Fibroblast of lung (primary cell): ENCODE measurements at regions not wholly inside any gene's neighbourhood (a gene's known extent, or its start where the extent isn't known, plus 50 kb on each side); places are given as distances from the start of the nearest gene placed in this dataset.
"Not testable (repeated sequence)": the region's sequence is repeated elsewhere in the genome, so short reads cannot be mapped to it uniquely, and the experiment has no call there.

Source experiments
- DNase-seq, 2 donors: peaks; one replicate each; pipeline versions ENCODE4 v3.0.0 to v3.0.0-alpha.2; 2010; ENCODE audit warnings: low read depth in 2 of 2
- H2AFZ ChIP-seq: 2 replicates; pipeline ENCODE4 v1.5.1; 2012; ENCODE audit warnings: low read length, control low read depth, inconsistent platforms
- H3K27ac ChIP-seq: 2 replicates; pipeline ENCODE4 v1.5.1; 2011; ENCODE audit warnings: low read length, control low read depth; ENCODE audit not compliant: insufficient read depth
- H3K27me3 ChIP-seq: 2 replicates; pipeline ENCODE4 v1.5.1; 2011; ENCODE audit warnings: mild to moderate bottlenecking, low read length; ENCODE audit not compliant: control insufficient read depth, insufficient read depth
- H3K36me3 ChIP-seq: 2 replicates; pipeline ENCODE4 v1.5.1; 2011; ENCODE audit warnings: low read length; ENCODE audit not compliant: control insufficient read depth, insufficient read depth
- H3K4me1 ChIP-seq: 2 replicates; pipeline ENCODE4 v1.5.1; 2011; ENCODE audit warnings: low read length; ENCODE audit not compliant: control insufficient read depth, insufficient read depth; ENCODE audit errors: extremely low read depth
- H3K4me2 ChIP-seq: 2 replicates; pipeline ENCODE4 v1.5.1; 2011; ENCODE audit warnings: low read length, control low read depth; ENCODE audit not compliant: insufficient read depth; ENCODE audit errors: extremely low read depth
- H3K4me3 ChIP-seq, 4 experiments: fragments of 200-600 bp in 1 of 4; sonication (generic) in 1 of 4; replicated peaks in 1 of 4; 2 replicates each; pipeline ENCODE4 v1.5.1; 2011 to 2016; ENCODE audit warnings: low read length in 4 of 4, low read depth in 3 of 4, mild to moderate bottlenecking in 3 of 4, control low read depth in 2 of 4, inconsistent platforms in 1 of 4, mixed read lengths in 1 of 4; ENCODE audit not compliant: insufficient read depth in 1 of 4; ENCODE audit errors: control extremely low read depth in 1 of 4
- H3K79me2 ChIP-seq: 2 replicates; pipeline ENCODE4 v1.5.1; 2012; ENCODE audit warnings: mild to moderate bottlenecking, low read length, inconsistent platforms; ENCODE audit not compliant: control insufficient read depth, insufficient read depth
- H3K9ac ChIP-seq: 2 replicates; pipeline ENCODE4 v1.5.1; 2011; ENCODE audit warnings: mild to moderate bottlenecking, low read length, control low read depth; ENCODE audit not compliant: insufficient read depth
- H3K9me3 ChIP-seq: 2 replicates; pipeline ENCODE4 v1.5.1; 2012; ENCODE audit warnings: low read depth, low read length; ENCODE audit not compliant: control insufficient read depth, insufficient read depth
- H4K20me1 ChIP-seq: 2 replicates; pipeline ENCODE4 v1.5.1; 2011; ENCODE audit warnings: low read length; ENCODE audit not compliant: control insufficient read depth, insufficient read depth; ENCODE audit errors: extremely low read depth
- EZH2 ChIP-seq: IDR thresholded peaks from 2 replicates; pipeline ENCODE4 v1.5.1; 2012; ENCODE audit warnings: low read length, control low read depth, mild to moderate bottlenecking; ENCODE audit errors: missing control alignments
- TF ChIP-seq, protein P1 (sequence below), 2 donors: IDR thresholded peaks in 1 of 2; conservative IDR thresholded peaks in 1 of 2; 1 replicate in 1 of 2; 2 replicates in 1 of 2; pipeline ENCODE4 v1.5.1; 2011 to 2012; ENCODE audit warnings: low read length in 2 of 2, control low read depth in 1 of 2, inconsistent platforms in 1 of 2, low read depth in 1 of 2, mild to moderate bottlenecking in 1 of 2

DNA sequence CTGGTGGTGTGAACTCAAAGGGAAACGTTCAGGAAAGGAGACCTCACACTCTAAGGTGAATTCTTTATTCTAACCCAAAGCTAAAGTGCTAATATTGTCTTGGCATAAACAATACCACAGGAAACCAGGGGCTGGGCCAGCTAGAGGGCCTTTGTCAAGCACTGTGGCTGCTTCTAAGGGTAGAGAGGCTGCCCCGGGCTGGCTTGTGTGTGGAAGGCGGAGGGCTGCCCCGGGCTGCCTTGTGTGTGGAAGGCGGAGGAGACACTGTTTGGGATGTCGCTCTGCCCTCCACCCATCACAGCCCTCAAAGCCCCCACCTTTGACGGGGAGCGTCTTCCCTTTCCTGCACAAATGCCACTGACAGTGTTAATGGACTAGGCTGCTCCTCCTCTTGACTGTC is 216.8 kb downstream of the TOMM20 start:
- TF ChIP-seq, protein P1, sequence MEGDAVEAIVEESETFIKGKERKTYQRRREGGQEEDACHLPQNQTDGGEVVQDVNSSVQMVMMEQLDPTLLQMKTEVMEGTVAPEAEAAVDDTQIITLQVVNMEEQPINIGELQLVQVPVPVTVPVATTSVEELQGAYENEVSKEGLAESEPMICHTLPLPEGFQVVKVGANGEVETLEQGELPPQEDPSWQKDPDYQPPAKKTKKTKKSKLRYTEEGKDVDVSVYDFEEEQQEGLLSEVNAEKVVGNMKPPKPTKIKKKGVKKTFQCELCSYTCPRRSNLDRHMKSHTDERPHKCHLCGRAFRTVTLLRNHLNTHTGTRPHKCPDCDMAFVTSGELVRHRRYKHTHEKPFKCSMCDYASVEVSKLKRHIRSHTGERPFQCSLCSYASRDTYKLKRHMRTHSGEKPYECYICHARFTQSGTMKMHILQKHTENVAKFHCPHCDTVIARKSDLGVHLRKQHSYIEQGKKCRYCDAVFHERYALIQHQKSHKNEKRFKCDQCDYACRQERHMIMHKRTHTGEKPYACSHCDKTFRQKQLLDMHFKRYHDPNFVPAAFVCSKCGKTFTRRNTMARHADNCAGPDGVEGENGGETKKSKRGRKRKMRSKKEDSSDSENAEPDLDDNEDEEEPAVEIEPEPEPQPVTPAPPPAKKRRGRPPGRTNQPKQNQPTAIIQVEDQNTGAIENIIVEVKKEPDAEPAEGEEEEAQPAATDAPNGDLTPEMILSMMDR (conservative IDR thresholded peaks at IDR 0.05 in 1 of 2, IDR thresholded peaks at IDR 0.05 in 1 of 2; ENCODE audit: low read depth in 1 of 2, low read length in 2 of 2) = no peak
- Histone ChIP-seq H3K9me3 (no peaks in the 10 kb centered on the region), H3K4me3 (no peak overlapping the region), H3K27ac (no peak overlapping the region), H3K27me3 (no peaks in the 10 kb centered on the region), H4K20me1 (no peaks in the 10 kb centered on the region), H2AFZ (no peak overlapping the region), H3K79me2 (no peaks in the 10 kb centered on the region), H3K9ac (no peak overlapping the region), H3K4me2 (no peak overlapping the region), H3K4me1 (peaks cover 2% of the 10 kb centered on the region), H3K36me3 (no peaks in the 10 kb centered on the region)
- DNase-seq = no peak

DNA sequence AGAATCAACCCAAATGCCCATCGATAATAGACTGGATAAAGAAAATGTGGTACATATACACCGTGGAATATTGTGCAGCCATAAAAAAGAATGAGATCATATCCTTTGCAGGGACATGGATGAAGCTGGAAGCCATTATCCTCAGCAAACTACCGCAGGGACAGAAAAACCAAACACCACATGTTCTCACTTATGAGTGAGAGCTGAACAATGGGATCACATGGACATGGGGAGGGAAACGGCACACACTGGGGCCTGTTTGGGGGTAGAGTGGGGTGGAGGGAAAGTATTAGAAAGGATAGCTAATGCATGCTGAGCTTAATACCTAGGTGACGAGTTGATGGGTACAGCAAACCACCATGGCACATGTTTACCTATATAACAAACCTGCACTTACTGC is 217.5 kb downstream of the TOMM20 start:
- not testable (repeated sequence) for H3K4me3 ChIP-seq, DNase-seq, H3K79me2 ChIP-seq, H2AFZ ChIP-seq, H3K36me3 ChIP-seq, H3K4me2 ChIP-seq, H3K9ac ChIP-seq, H4K20me1 ChIP-seq, H3K27ac ChIP-seq, H3K9me3 ChIP-seq, H3K27me3 ChIP-seq, H3K4me1 ChIP-seq

DNA sequence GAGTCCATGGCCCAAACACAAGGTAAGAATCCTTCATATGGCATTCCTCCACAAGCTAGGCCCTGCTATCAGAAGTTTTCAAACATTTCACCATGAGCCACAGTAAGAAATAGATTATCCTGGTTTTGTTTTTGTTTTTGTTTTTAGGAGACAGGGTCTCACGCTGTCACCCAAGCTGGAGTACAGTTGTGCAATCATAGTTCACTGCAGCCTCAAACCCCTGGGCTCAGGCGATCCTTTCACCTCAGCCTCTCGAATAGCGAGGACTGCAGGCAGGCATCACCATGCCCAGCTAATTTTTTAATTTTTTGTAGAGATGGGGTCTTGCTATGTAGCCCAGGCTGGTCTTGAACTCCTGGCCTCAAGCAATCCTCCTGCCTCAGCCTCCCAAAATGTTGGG is 218.8 kb downstream of the TOMM20 start:
- TF ChIP-seq EZH2 = no peak
- TF ChIP-seq, protein P1 (conservative IDR thresholded peaks at IDR 0.05 in 1 of 2, IDR thresholded peaks at IDR 0.05 in 1 of 2; ENCODE audit: low read depth in 1 of 2, low read length in 2 of 2) = no peak
- DNase-seq = no peak
- no peak overlapping the region for H3K27ac ChIP-seq
- H3K4me2 ChIP-seq = no peak overlapping the region
- no peaks in the 10 kb centered on the region for H3K27me3 ChIP-seq
- H4K20me1 ChIP-seq = no peaks in the 10 kb centered on the region
- H3K9ac ChIP-seq = no peak overlapping the region
- no peaks in the 10 kb centered on the region for H3K9me3 ChIP-seq
- H3K79me2 ChIP-seq = no peaks in the 10 kb centered on the region
- no peak overlapping the region for H2AFZ ChIP-seq
- H3K4me3 ChIP-seq = no peak overlapping the region
- peaks cover 2% of the 10 kb centered on the region for H3K4me1 ChIP-seq
- no peaks in the 10 kb centered on the region for H3K36me3 ChIP-seq
